Kidney epithelial cell (primary cell): ENCODE measurements at regions not wholly inside any gene's neighbourhood (a gene's known extent, or its start where the extent isn't known, plus 50 kb on each side); places are given as distances from the start of the nearest gene placed in this dataset.

Experiments
- DNase-seq: peaks from one replicate; pipeline ENCODE4 v3.0.0-alpha.2; 2010; ENCODE audit warnings: low read depth
- H3K27me3 ChIP-seq: 2 replicates; pipeline ENCODE4 v1.6.0; 2011; ENCODE audit warnings: low read length; ENCODE audit not compliant: control insufficient read depth, insufficient read depth
- H3K36me3 ChIP-seq: 2 replicates; pipeline ENCODE4 v1.5.1; 2011; ENCODE audit warnings: low read length; ENCODE audit not compliant: control insufficient read depth, insufficient read depth
- H3K4me3 ChIP-seq: 2 replicates; pipeline ENCODE4 v1.5.1; 2011; ENCODE audit warnings: low read depth, mild to moderate bottlenecking, control low read depth, low read length
- CTCF ChIP-seq: IDR thresholded peaks from 2 replicates; pipeline ENCODE4 v1.5.1; 2011; ENCODE audit warnings: mild to moderate bottlenecking, moderate library complexity, low read length, control low read depth, inconsistent platforms; ENCODE audit not compliant: insufficient read depth, poor library complexity, severe bottlenecking

- Histone ChIP-seq H3K4me3 (no peak overlapping the region), H3K36me3 (no peaks in the 10 kb centered on the region), H3K27me3 (no peaks in the 10 kb centered on the region)
- TF ChIP-seq CTCF = no peak
- no peak for DNase-seq
These were observed 1881.5 kb upstream of the PCDH20 start for GRCh38 chr13:63297163-63297562.

- Histone ChIP-seq H3K36me3 (no peaks in the 10 kb centered on the region), H3K4me3 (no peak overlapping the region), H3K27me3 (no peaks in the 10 kb centered on the region)
- no peak for DNase-seq
- no peak for TF ChIP-seq CTCF
These were observed 1876.1 kb upstream of the PCDH20 start for GRCh38 chr13:63291701-63292100.

- DNase-seq = no peak
- Histone ChIP-seq H3K36me3 (no peaks in the 10 kb centered on the region), H3K4me3 (no peak overlapping the region), H3K27me3 (no peaks in the 10 kb centered on the region)
- TF ChIP-seq CTCF = no peak
These were observed 1872.9 kb upstream of the PCDH20 start for GRCh38 chr13:63288576-63288975.

DNA sequence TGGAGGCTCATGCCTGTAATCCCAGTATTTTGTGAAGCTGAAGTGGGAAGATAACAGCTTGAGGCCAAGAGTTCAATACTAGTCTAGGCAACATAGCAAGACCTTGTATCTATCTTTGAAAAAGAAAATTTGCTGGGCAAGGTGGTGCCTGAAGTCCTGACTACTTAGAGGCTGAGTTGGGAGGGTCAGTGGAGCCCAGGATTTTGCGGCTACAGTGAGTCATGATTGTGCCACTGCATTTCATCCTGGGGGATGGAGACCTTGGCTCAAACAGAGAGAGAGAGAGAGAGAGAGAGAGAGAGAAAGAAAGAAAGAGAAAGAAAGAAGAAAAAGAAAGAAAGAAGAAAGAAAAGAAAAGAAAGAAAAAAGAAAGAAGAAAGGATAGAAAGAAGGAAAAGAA lies 1872.3 kb upstream of the PCDH20 start:
- no peak for DNase-seq
- H3K27me3 ChIP-seq = no peaks in the 10 kb centered on the region
- no peak overlapping the region for H3K4me3 ChIP-seq
- H3K36me3 ChIP-seq = no peaks in the 10 kb centered on the region
- no peak for TF ChIP-seq CTCF

DNA sequence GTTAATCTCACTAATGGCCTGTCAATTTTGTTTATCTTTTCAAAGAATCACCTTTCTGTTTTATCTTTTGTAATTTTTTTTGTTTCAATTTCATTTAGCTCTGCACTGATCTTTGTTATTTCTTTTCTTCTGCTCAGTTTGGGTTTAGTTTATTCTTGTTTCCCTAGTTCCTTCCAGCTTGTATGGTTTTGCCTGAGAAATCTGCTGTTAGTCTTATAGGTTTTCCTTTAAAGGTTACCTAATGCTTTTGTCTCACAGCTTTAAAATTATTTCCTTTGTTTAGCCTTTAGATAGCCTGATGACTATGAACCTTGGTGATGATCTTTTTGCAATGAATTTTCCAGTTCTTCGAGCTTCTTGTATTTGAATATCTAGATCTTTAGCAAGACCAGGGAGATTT lies 1869.8 kb upstream of the PCDH20 start:
- DNase-seq = no peak
- Histone ChIP-seq H3K36me3 (no peaks in the 10 kb centered on the region), H3K27me3 (no peaks in the 10 kb centered on the region), H3K4me3 (no peak overlapping the region)
- no peak for TF ChIP-seq CTCF

GRCh38 chr13:63279136-63279535 lies 1863.5 kb upstream of the PCDH20 start:
- no peaks in the 10 kb centered on the region for H3K36me3 ChIP-seq
- TF ChIP-seq CTCF = no peak
- H3K27me3 ChIP-seq = no peaks in the 10 kb centered on the region
- DNase-seq = no peak
- no peak overlapping the region for H3K4me3 ChIP-seq
